Neural progenitor cell (in vitro differentiated cells): ENCODE measurements at regions not wholly inside any gene's neighbourhood (a gene's known extent, or its start where the extent isn't known, plus 50 kb on each side); places are given as distances from the start of the nearest gene placed in this dataset.
"Not testable (repeated sequence)": the region's sequence is repeated elsewhere in the genome, so short reads cannot be mapped to it uniquely, and the experiment has no call there.

Experiments used
- DNase-seq: peaks from one replicate; pipeline ENCODE4 v3.0.0-alpha.2; 2016; ENCODE audit warnings: low spot score
- H2AFZ ChIP-seq: fragments of 200-600 bp; sonication (generic); replicated peaks from 2 replicates; pipeline ENCODE4 v1.6.1; 2016; ENCODE audit warnings: antibody characterized with exemption
- H3F3A ChIP-seq: fragments of 200-600 bp; sonication (generic); 2 replicates; pipeline ENCODE4 v1.6.1; 2016; ENCODE audit warnings: antibody characterized with exemption, low read depth
- H3K27ac ChIP-seq: fragments of 200-600 bp; sonication (generic); 2 replicates; pipeline ENCODE4 v1.5.1; 2016; ENCODE audit warnings: mild to moderate bottlenecking
- H3K27me3 ChIP-seq: fragments of 200-600 bp; sonication (generic); 2 replicates; pipeline ENCODE4 v1.6.1; 2016; ENCODE audit warnings: mild to moderate bottlenecking, moderate library complexity
- H3K36me3 ChIP-seq: fragments of 200-600 bp; sonication (generic); 2 replicates; pipeline ENCODE4 v1.5.1; 2016
- H3K4me1 ChIP-seq: fragments of 200-600 bp; sonication (generic); 2 replicates; pipeline ENCODE4 v1.6.1; 2016; ENCODE audit warnings: mixed run types
- H3K4me2 ChIP-seq: fragments of 200-600 bp; sonication (generic); 2 replicates; pipeline ENCODE4 v1.6.1; 2016
- H3K4me3 ChIP-seq: fragments of 200-600 bp; sonication (generic); 2 replicates; pipeline ENCODE4 v1.5.1; 2016
- H3K79me2 ChIP-seq: fragments of 200-600 bp; sonication (generic); 2 replicates; pipeline ENCODE4 v1.6.1; 2016; ENCODE audit warnings: low read depth
- H3K9ac ChIP-seq: fragments of 200-600 bp; sonication (generic); 2 replicates; pipeline ENCODE4 v1.6.1; 2016
- H3K9me3 ChIP-seq: fragments of 200-600 bp; sonication (generic); 2 replicates; pipeline ENCODE4 v1.5.1; 2016; ENCODE audit warnings: low read depth
- H4K20me1 ChIP-seq: fragments of 200-600 bp; sonication (generic); 2 replicates; pipeline ENCODE4 v1.6.1; 2016; ENCODE audit warnings: low read depth
- H3K27ac Mint-ChIP-seq: 3 replicates; pipeline ENCODE4 v1.8.0; 2021; ENCODE audit warnings: mixed read lengths
- H3K27me3 Mint-ChIP-seq: 2 replicates; pipeline ENCODE4 v1.8.0; 2022; ENCODE audit warnings: low read depth, mild to moderate bottlenecking, inconsistent platforms, moderate library complexity, mixed read lengths; ENCODE audit not compliant: insufficient read depth
- H3K36me3 Mint-ChIP-seq: 3 replicates; pipeline ENCODE4 v1.8.0; 2021; ENCODE audit warnings: mixed read lengths
- H3K4me1 Mint-ChIP-seq: 3 replicates; pipeline ENCODE4 v1.8.0; 2021; ENCODE audit warnings: mixed read lengths
- H3K4me3 Mint-ChIP-seq: 3 replicates; pipeline ENCODE4 v1.8.0; 2021; ENCODE audit warnings: mild to moderate bottlenecking, moderate library complexity, mixed read lengths
- H3K9me3 Mint-ChIP-seq: 3 replicates; pipeline ENCODE4 v1.8.0; 2020; ENCODE audit warnings: mixed read lengths
- CTCF ChIP-seq: fragments of 200-600 bp; sonication (generic); IDR thresholded peaks from 2 replicates; pipeline ENCODE4 v1.5.1; 2017; ENCODE audit warnings: antibody characterized with exemption, mild to moderate bottlenecking
- EZH2 ChIP-seq: fragments of 200-600 bp; sonication (generic); IDR thresholded peaks from 2 replicates; pipeline ENCODE4 v1.6.1; 2017; ENCODE audit warnings: antibody characterized with exemption, mild to moderate bottlenecking, moderate library complexity
- EZH2phosphoT487 ChIP-seq: fragments of 200-600 bp; sonication (generic); IDR thresholded peaks from 2 replicates; pipeline ENCODE4 v1.6.1; 2017; ENCODE audit warnings: antibody characterized with exemption

DNA sequence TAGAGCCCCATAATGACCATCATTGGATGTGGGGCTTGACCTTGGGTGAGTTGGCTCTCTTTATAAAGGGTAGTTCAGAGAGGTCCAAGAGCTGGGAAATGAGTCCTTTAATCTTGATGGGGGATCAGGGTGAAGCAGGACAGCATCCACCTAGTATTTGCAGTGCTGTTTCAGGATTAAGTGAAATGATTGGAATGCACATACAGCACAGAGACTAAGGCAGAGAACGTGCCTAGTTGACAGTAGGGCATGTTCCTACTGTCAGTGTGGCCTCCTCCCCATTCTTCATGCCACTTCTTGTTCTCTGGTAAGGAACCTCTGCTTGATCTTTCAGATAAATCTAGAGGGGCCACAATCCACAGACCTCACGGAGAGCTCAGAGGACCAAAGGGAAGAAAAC is 78.9 kb downstream of the TRIM43 start:
- Mint-ChIP-seq H3K27ac (no peak overlapping the region), H3K27me3 (peaks cover 8% of the 10 kb centered on the region), H3K4me1 (peaks cover 24% of the 10 kb centered on the region), H3K4me3 (no peak overlapping the region), H3K36me3 (no peaks in the 10 kb centered on the region), H3K9me3 (no peaks in the 10 kb centered on the region)
- Histone ChIP-seq H3K27me3 (no peaks in the 10 kb centered on the region), H2AFZ (no peak overlapping the region), H3K4me1 (no peaks in the 10 kb centered on the region), H3F3A (no peaks in the 10 kb centered on the region), H3K79me2 (no peaks in the 10 kb centered on the region), H4K20me1 (no peaks in the 10 kb centered on the region), H3K9me3 (peaks cover 3% of the 10 kb centered on the region), H3K4me3 (no peak overlapping the region), H3K27ac (no peak overlapping the region), H3K9ac (no peak overlapping the region), H3K4me2 (no peak overlapping the region), H3K36me3 (no peaks in the 10 kb centered on the region)
- TF ChIP-seq EZH2 (no peak), EZH2phosphoT487 (no peak), CTCF (no peak)
- DNase-seq, result no peak

GRCh38 chr2:95671171-95671570 is 79.4 kb downstream of the TRIM43 start:
- peaks cover 24% of the 10 kb centered on the region for H3K4me1 Mint-ChIP-seq
- H2AFZ ChIP-seq, H3K9me3 Mint-ChIP-seq, DNase-seq, H3K4me1 ChIP-seq, H3K4me3 Mint-ChIP-seq, H3K36me3 ChIP-seq, H3K4me3 ChIP-seq, H3K27ac ChIP-seq, H3K27me3 ChIP-seq, H3K79me2 ChIP-seq, H3K27ac Mint-ChIP-seq, H3K36me3 Mint-ChIP-seq, H3K9ac ChIP-seq, H4K20me1 ChIP-seq, H3K9me3 ChIP-seq, H3K4me2 ChIP-seq, H3K27me3 Mint-ChIP-seq, H3F3A ChIP-seq: not testable (repeated sequence)

- H3K27ac ChIP-seq, H3K4me3 ChIP-seq, H4K20me1 ChIP-seq, H3K36me3 Mint-ChIP-seq, DNase-seq, H2AFZ ChIP-seq, H3K27me3 ChIP-seq, H3K36me3 ChIP-seq, H3K9ac ChIP-seq, H3K27ac Mint-ChIP-seq, H3K4me1 ChIP-seq, H3K4me2 ChIP-seq, H3K9me3 Mint-ChIP-seq, H3K9me3 ChIP-seq, H3F3A ChIP-seq, H3K79me2 ChIP-seq, H3K4me3 Mint-ChIP-seq, H3K27me3 Mint-ChIP-seq: not testable (repeated sequence)
- peaks cover 24% of the 10 kb centered on the region for H3K4me1 Mint-ChIP-seq
Measured at GRCh38 chr2:95671992-95672391, 80.2 kb downstream of the TRIM43 start.

- not testable (repeated sequence) for H3K27ac ChIP-seq, H3K27ac Mint-ChIP-seq, H3K9me3 Mint-ChIP-seq, H3K79me2 ChIP-seq, H4K20me1 ChIP-seq, H3K4me3 Mint-ChIP-seq, H3K27me3 ChIP-seq, H3K36me3 Mint-ChIP-seq, H3F3A ChIP-seq, H3K36me3 ChIP-seq, H3K9me3 ChIP-seq, H3K27me3 Mint-ChIP-seq, H3K9ac ChIP-seq, H3K4me2 ChIP-seq, H3K4me3 ChIP-seq, H2AFZ ChIP-seq, DNase-seq, H3K4me1 ChIP-seq
- H3K4me1 Mint-ChIP-seq, result peaks cover 24% of the 10 kb centered on the region
Measured at GRCh38 chr2:95672500-95672899, 80.7 kb downstream of the TRIM43 start.

GRCh38 chr2:95674186-95674585 is 82.4 kb downstream of the TRIM43 start:
- Histone ChIP-seq H2AFZ (no peak overlapping the region), H3K9ac (no peak overlapping the region), H4K20me1 (no peaks in the 10 kb centered on the region), H3K27me3 (no peaks in the 10 kb centered on the region), H3K4me2 (no peak overlapping the region), H3K9me3 (no peaks in the 10 kb centered on the region), H3K79me2 (no peaks in the 10 kb centered on the region), H3K4me1 (no peaks in the 10 kb centered on the region), H3K4me3 (no peak overlapping the region), H3F3A (no peaks in the 10 kb centered on the region), H3K27ac (no peak overlapping the region), H3K36me3 (no peaks in the 10 kb centered on the region)
- TF ChIP-seq EZH2 (no peak), EZH2phosphoT487 (no peak), CTCF (no peak)
- no peak for DNase-seq
- no peaks in the 10 kb centered on the region for H3K9me3 Mint-ChIP-seq
- peaks cover 20% of the 10 kb centered on the region for H3K4me1 Mint-ChIP-seq
- no peaks in the 10 kb centered on the region for H3K36me3 Mint-ChIP-seq
- H3K4me3 Mint-ChIP-seq, result no peak overlapping the region
- H3K27ac Mint-ChIP-seq, result no peak overlapping the region
- peaks cover 2% of the 10 kb centered on the region for H3K27me3 Mint-ChIP-seq

- not testable (repeated sequence) for H3K27ac Mint-ChIP-seq, H3K27me3 Mint-ChIP-seq, H3K27me3 ChIP-seq, H3K36me3 Mint-ChIP-seq, H3K4me3 ChIP-seq, H2AFZ ChIP-seq, H3K4me1 Mint-ChIP-seq, H3K4me2 ChIP-seq, H3K36me3 ChIP-seq, H3K27ac ChIP-seq, H3K4me3 Mint-ChIP-seq, H3K79me2 ChIP-seq, H3K9me3 Mint-ChIP-seq, H3K9me3 ChIP-seq, H3K9ac ChIP-seq, H3F3A ChIP-seq, H3K4me1 ChIP-seq, H4K20me1 ChIP-seq, DNase-seq
Measured at GRCh38 chr2:95676573-95676972, 84.8 kb downstream of the TRIM43 start.
